GM12864 (cell line): ENCODE measurements at regions not wholly inside any gene's neighbourhood (a gene's known extent, or its start where the extent isn't known, plus 50 kb on each side); places are given as distances from the start of the nearest gene placed in this dataset.

ENCODE experiments used
- DNase-seq: peaks from one replicate; pipeline ENCODE4 v3.0.0-alpha.2; 2011; ENCODE audit warnings: low read depth
- H3K4me3 ChIP-seq: 2 replicates; pipeline ENCODE4 v1.5.1; 2011; ENCODE audit warnings: mild to moderate bottlenecking, low read depth, low read length, control low read depth
- CTCF ChIP-seq: IDR thresholded peaks from 2 replicates; pipeline ENCODE4 v1.5.1; 2011; ENCODE audit warnings: low read depth, mild to moderate bottlenecking, moderate library complexity, low read length, control low read depth, inconsistent platforms; ENCODE audit errors: missing control alignments

GRCh38 chr12:17810399-17810798 is 279.6 kb downstream of the RERGL start:
- DNase-seq, result no peak
- no peak for TF ChIP-seq CTCF
- H3K4me3 ChIP-seq, result no peak overlapping the region

- DNase-seq, result no peak
- no peak overlapping the region for H3K4me3 ChIP-seq
- TF ChIP-seq CTCF, result no peak
Measured at GRCh38 chr12:17809206-17809605, 280.8 kb downstream of the RERGL start.

- DNase-seq, result no peak
- no peak overlapping the region for H3K4me3 ChIP-seq
- no peak for TF ChIP-seq CTCF
Measured at GRCh38 chr12:17802657-17803641, 287.0 kb downstream of the RERGL start.

- H3K4me3 ChIP-seq, result no peak overlapping the region
- DNase-seq, result no peak
- TF ChIP-seq CTCF, result no peak
Measured at GRCh38 chr12:17793854-17794253, 296.1 kb downstream of the RERGL start.

- no peak for TF ChIP-seq CTCF
- H3K4me3 ChIP-seq, result no peak overlapping the region
- no peak for DNase-seq
Measured at GRCh38 chr12:17778242-17778641, 311.8 kb downstream of the RERGL start.

GRCh38 chr12:17763366-17763765 is 326.6 kb downstream of the RERGL start:
- no peak overlapping the region for H3K4me3 ChIP-seq
- DNase-seq, result no peak
- TF ChIP-seq CTCF, result no peak

- no peak for TF ChIP-seq CTCF
- no peak overlapping the region for H3K4me3 ChIP-seq
- no peak for DNase-seq
Measured at GRCh38 chr12:17759982-17760381, 330.0 kb downstream of the RERGL start.
